Testis (tissue), 2 donors: ENCODE measurements at regions not wholly inside any gene's neighbourhood (a gene's known extent, or its start where the extent isn't known, plus 50 kb on each side); places are given as distances from the start of the nearest gene placed in this dataset.

Experiments
- POLR2A ChIP-seq: fragments of 450-650 bp; IDR thresholded peaks from one replicate; pipeline ENCODE4 v1.6.1; 2017; ENCODE audit warnings: antibody characterized with exemption, mild to moderate bottlenecking, moderate library complexity
- TF ChIP-seq, protein P1 (sequence below), 3 experiments: fragments of 450-650 bp in 2 of 3; fragments of 200-600 bp in 1 of 3; sonication (generic) in 1 of 3; IDR thresholded peaks; one replicate each; pipeline ENCODE4 v1.5.1; 2016 to 2019; ENCODE audit warnings: antibody characterized with exemption in 3 of 3, mild to moderate bottlenecking in 2 of 3, moderate library complexity in 1 of 3

DNA sequence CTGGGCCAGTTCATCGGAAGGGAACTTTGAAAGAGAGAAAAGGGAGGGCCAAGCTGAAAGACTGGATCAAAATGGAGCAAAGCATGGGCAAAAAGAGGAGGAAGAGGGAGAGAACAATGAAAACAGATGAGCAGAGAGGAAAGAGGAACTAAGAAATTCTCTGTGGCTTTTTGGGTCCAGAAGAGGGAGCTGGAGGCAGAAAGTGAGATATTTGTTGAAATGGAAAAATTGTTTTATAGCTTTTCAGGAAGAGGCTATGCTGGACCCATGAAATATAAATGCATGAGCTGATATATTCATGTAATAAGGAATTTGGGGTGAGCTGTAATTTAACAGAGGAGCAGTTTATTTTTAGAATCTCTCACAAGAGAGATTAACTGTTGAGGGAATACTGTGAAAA, 457.3 kb downstream of the DMAC1 start:
- no peak for TF ChIP-seq POLR2A
- TF ChIP-seq, protein P1, sequence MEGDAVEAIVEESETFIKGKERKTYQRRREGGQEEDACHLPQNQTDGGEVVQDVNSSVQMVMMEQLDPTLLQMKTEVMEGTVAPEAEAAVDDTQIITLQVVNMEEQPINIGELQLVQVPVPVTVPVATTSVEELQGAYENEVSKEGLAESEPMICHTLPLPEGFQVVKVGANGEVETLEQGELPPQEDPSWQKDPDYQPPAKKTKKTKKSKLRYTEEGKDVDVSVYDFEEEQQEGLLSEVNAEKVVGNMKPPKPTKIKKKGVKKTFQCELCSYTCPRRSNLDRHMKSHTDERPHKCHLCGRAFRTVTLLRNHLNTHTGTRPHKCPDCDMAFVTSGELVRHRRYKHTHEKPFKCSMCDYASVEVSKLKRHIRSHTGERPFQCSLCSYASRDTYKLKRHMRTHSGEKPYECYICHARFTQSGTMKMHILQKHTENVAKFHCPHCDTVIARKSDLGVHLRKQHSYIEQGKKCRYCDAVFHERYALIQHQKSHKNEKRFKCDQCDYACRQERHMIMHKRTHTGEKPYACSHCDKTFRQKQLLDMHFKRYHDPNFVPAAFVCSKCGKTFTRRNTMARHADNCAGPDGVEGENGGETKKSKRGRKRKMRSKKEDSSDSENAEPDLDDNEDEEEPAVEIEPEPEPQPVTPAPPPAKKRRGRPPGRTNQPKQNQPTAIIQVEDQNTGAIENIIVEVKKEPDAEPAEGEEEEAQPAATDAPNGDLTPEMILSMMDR (IDR thresholded peaks at IDR 0.05): no peak
